Stimulated activated memory B cell treated with anti-CD40 and anti-IgM and Interleukin-4, amounts not matched to agents 10 μg/mL and 1 μg/mL and 100 μg/mL, for 72 hours (primary cell): ENCODE measurements at regions not wholly inside any gene's neighbourhood (a gene's known extent, or its start where the extent isn't known, plus 50 kb on each side); places are given as distances from the start of the nearest gene placed in this dataset.
"Not testable (repeated sequence)": the region's sequence is repeated elsewhere in the genome, so short reads cannot be mapped to it uniquely, and the experiment has no call there.

ENCODE experiments used
- ATAC-seq: fragments of 150-1000 bp; cut with Tn5 transposase; 2 replicates; pipeline ENCODE4 v1.10.0; 2021
- H3K27ac Mint-ChIP-seq: one replicate; pipeline ENCODE4 v1.8.0; 2022; ENCODE audit warnings: mild to moderate bottlenecking, mixed read lengths
- H3K27me3 Mint-ChIP-seq: one replicate; pipeline ENCODE4 v1.8.0; 2022; ENCODE audit warnings: mixed read lengths
- H3K36me3 Mint-ChIP-seq: one replicate; pipeline ENCODE4 v1.8.0; 2022; ENCODE audit warnings: mixed read lengths
- H3K4me1 Mint-ChIP-seq: one replicate; pipeline ENCODE4 v1.8.0; 2022; ENCODE audit warnings: mixed read lengths
- H3K4me3 Mint-ChIP-seq: one replicate; pipeline ENCODE4 v1.8.0; 2022; ENCODE audit warnings: mild to moderate bottlenecking, moderate library complexity, mixed read lengths
- H3K9me3 Mint-ChIP-seq: one replicate; pipeline ENCODE4 v1.8.0; 2022; ENCODE audit warnings: mixed read lengths

DNA sequence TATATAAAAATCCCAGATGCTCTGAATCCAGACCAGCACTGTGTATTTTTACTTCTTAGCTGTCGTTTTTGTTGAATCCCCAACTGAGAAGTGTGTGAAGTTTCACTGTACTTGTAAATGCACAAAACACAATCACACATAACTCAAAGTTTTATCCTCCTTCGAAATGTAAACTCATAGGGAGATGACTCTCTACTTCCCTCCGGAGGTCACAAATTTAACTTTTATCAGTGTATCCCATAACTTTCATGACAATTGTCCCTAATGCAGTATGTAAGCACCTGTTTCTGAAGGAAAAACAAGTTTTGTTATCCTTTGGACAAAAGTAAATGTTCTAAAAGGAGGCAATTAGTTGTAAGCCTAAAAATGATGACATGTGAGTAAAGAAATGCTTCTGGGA is 665.0 kb upstream of the SLITRK6 start:
- no peak overlapping the region for H3K4me3 Mint-ChIP-seq
- no peak overlapping the region for H3K27ac Mint-ChIP-seq
- no peaks in the 10 kb centered on the region for H3K4me1 Mint-ChIP-seq
- ATAC-seq, result no peak
- H3K27me3 Mint-ChIP-seq, result no peaks in the 10 kb centered on the region
- H3K36me3 Mint-ChIP-seq, result no peaks in the 10 kb centered on the region
- H3K9me3 Mint-ChIP-seq, result peaks cover 3% of the 10 kb centered on the region

DNA sequence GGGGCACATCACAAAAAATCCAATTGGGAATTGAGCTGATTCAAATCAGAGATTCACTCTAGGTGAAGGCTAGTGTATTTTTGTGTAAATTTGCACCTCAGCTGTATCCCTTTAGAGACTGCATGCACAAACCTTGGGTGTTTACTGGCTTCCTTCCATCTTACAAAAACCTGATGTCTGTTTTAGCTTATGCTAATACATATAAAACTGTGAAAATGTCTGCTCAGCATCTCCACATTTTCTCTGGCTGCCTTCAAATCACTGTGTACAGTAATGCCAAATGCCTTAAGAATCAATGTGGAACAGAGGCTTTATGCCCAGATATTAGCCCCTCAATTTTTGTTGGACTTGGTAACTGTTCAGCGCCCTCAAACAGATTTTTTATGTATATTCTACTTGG is 675.8 kb upstream of the SLITRK6 start:
- ATAC-seq, result no peak
- Mint-ChIP-seq H3K4me3 (no peak overlapping the region), H3K27me3 (no peaks in the 10 kb centered on the region), H3K9me3 (peaks cover 5% of the 10 kb centered on the region), H3K36me3 (no peaks in the 10 kb centered on the region), H3K27ac (no peak overlapping the region), H3K4me1 (no peaks in the 10 kb centered on the region)

- H3K4me3 Mint-ChIP-seq, result no peak overlapping the region
- H3K36me3 Mint-ChIP-seq, result no peaks in the 10 kb centered on the region
- no peaks in the 10 kb centered on the region for H3K4me1 Mint-ChIP-seq
- peaks cover 5% of the 10 kb centered on the region for H3K9me3 Mint-ChIP-seq
- H3K27ac Mint-ChIP-seq, result no peak overlapping the region
- H3K27me3 Mint-ChIP-seq, result no peaks in the 10 kb centered on the region
- ATAC-seq, result no peak
Observed at GRCh38 chr13:86476656-86477055, 677.4 kb upstream of the SLITRK6 start.

GRCh38 chr13:86486582-86486981 is 687.4 kb upstream of the SLITRK6 start:
- H3K9me3 Mint-ChIP-seq, result peaks cover 7% of the 10 kb centered on the region
- H3K36me3 Mint-ChIP-seq, result no peaks in the 10 kb centered on the region
- no peak overlapping the region for H3K27ac Mint-ChIP-seq
- H3K4me3 Mint-ChIP-seq, result no peak overlapping the region
- no peaks in the 10 kb centered on the region for H3K4me1 Mint-ChIP-seq
- H3K27me3 Mint-ChIP-seq, result no peaks in the 10 kb centered on the region
- no peak for ATAC-seq

- Mint-ChIP-seq H3K36me3 (no peaks in the 10 kb centered on the region), H3K27ac (no peak overlapping the region), H3K4me1 (no peaks in the 10 kb centered on the region), H3K4me3 (no peak overlapping the region), H3K9me3 (no peaks in the 10 kb centered on the region), H3K27me3 (no peaks in the 10 kb centered on the region)
- ATAC-seq, result no peak
Observed at GRCh38 chr13:86491121-86491520, 691.9 kb upstream of the SLITRK6 start.

GRCh38 chr13:86501931-86502330 is 702.7 kb upstream of the SLITRK6 start:
- not testable (repeated sequence) for H3K4me1 Mint-ChIP-seq, H3K4me3 Mint-ChIP-seq, H3K36me3 Mint-ChIP-seq, H3K9me3 Mint-ChIP-seq, H3K27me3 Mint-ChIP-seq, ATAC-seq, H3K27ac Mint-ChIP-seq

DNA sequence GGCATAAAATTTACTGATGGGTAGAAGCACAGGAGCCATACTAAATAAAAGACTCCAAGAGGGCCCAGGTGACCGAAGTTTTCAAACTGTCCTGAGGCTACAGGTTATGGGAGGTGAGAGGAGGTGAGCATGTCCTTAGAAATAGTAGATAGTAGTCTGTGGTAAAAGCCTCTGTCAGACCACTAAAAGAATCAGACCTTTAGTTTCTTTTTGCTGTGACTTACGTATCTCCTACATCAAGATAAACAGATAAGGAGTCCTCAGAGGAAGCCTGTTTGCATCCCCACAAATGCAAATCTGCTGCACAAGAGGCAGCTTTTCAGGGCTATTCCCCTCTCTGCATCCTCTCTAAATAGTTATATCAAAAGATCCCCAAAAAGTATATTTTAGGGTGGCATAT is 711.6 kb upstream of the SLITRK6 start:
- H3K27ac Mint-ChIP-seq, result no peak overlapping the region
- H3K4me1 Mint-ChIP-seq, result no peaks in the 10 kb centered on the region
- peaks cover 7% of the 10 kb centered on the region for H3K9me3 Mint-ChIP-seq
- no peaks in the 10 kb centered on the region for H3K27me3 Mint-ChIP-seq
- no peak overlapping the region for H3K4me3 Mint-ChIP-seq
- H3K36me3 Mint-ChIP-seq, result no peaks in the 10 kb centered on the region
- no peak for ATAC-seq

DNA sequence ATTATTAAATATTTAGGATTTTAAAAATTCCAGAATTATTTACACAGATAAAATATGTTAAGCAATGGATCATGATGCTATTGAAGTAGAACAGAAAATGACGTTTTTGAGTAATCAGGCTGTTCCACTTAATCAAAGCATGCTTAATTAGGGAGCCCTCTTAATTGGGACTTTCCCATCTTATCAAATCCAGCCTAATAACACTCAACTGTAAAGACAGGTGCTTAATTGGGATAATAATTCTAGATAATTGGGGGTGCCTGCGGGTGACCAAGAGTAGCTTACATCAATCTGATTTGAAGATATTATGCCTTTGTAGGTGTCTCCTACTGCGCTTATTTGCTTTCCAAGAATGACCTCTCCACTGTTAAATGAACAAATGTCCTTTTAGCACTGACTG is 742.2 kb upstream of the SLITRK6 start:
- no peaks in the 10 kb centered on the region for H3K4me1 Mint-ChIP-seq
- no peaks in the 10 kb centered on the region for H3K36me3 Mint-ChIP-seq
- no peak overlapping the region for H3K4me3 Mint-ChIP-seq
- H3K9me3 Mint-ChIP-seq, result peaks cover 5% of the 10 kb centered on the region
- no peak for ATAC-seq
- H3K27me3 Mint-ChIP-seq, result no peaks in the 10 kb centered on the region
- no peak overlapping the region for H3K27ac Mint-ChIP-seq

GRCh38 chr13:86554066-86554465 is 754.8 kb upstream of the SLITRK6 start:
- ATAC-seq, result no peak
- no peak overlapping the region for H3K4me3 Mint-ChIP-seq
- H3K27me3 Mint-ChIP-seq, result no peaks in the 10 kb centered on the region

GRCh38 chr13:86559901-86560300 is 760.7 kb upstream of the SLITRK6 start:
- H3K27ac Mint-ChIP-seq, result no peak overlapping the region
- no peaks in the 10 kb centered on the region for H3K4me1 Mint-ChIP-seq
- ATAC-seq, result no peak
- H3K9me3 Mint-ChIP-seq, result peaks cover 2% of the 10 kb centered on the region
- no peaks in the 10 kb centered on the region for H3K27me3 Mint-ChIP-seq
- no peak overlapping the region for H3K4me3 Mint-ChIP-seq
- no peaks in the 10 kb centered on the region for H3K36me3 Mint-ChIP-seq

More at GRCh38 chr13:86554066-86554465, 754.8 kb upstream of the SLITRK6 start:
- Mint-ChIP-seq H3K4me1 (no peaks in the 10 kb centered on the region), H3K36me3 (no peaks in the 10 kb centered on the region), H3K9me3 (peaks cover 8% of the 10 kb centered on the region), H3K27ac (no peak overlapping the region)

- no peak overlapping the region for H3K4me3 Mint-ChIP-seq
- H3K9me3 Mint-ChIP-seq, result peaks cover 7% of the 10 kb centered on the region
- no peak for ATAC-seq
- no peaks in the 10 kb centered on the region for H3K4me1 Mint-ChIP-seq
- no peak overlapping the region for H3K27ac Mint-ChIP-seq
- H3K27me3 Mint-ChIP-seq, result no peaks in the 10 kb centered on the region
- H3K36me3 Mint-ChIP-seq, result no peaks in the 10 kb centered on the region
Observed at GRCh38 chr13:86562866-86563265, 763.6 kb upstream of the SLITRK6 start.

- H3K36me3 Mint-ChIP-seq, result no peaks in the 10 kb centered on the region
- H3K27me3 Mint-ChIP-seq, result no peaks in the 10 kb centered on the region
- H3K4me3 Mint-ChIP-seq, result no peak overlapping the region
Observed at GRCh38 chr13:86563308-86563707, 764.1 kb upstream of the SLITRK6 start.

DNA sequence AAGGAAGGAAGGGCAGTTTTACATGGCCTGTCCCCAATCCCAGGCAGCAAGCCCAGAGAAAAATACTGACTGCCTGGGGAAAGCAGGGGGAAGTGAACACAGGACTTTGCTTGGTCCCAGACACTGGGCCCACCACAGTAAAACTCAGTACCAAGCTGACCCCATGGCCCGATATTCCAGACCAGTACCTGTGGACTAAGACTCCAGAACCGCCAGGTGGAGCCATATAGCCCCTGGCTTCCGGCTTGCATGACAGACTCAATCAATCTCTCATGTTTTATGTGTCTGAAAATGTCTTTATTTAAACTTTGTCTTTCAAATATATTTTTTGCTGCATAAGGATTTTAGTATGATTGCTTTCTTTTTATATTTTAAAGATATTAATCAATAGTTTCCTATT is 767.9 kb upstream of the SLITRK6 start:
- no peak for ATAC-seq
- H3K4me1 Mint-ChIP-seq, result no peaks in the 10 kb centered on the region
- H3K9me3 Mint-ChIP-seq, result peaks cover 8% of the 10 kb centered on the region
- H3K27me3 Mint-ChIP-seq, result no peaks in the 10 kb centered on the region
- no peak overlapping the region for H3K27ac Mint-ChIP-seq
- H3K4me3 Mint-ChIP-seq, result no peak overlapping the region
- H3K36me3 Mint-ChIP-seq, result no peaks in the 10 kb centered on the region

More at GRCh38 chr13:86563308-86563707, 764.1 kb upstream of the SLITRK6 start:
- peaks cover 7% of the 10 kb centered on the region for H3K9me3 Mint-ChIP-seq
- no peak overlapping the region for H3K27ac Mint-ChIP-seq
- no peak for ATAC-seq
- H3K4me1 Mint-ChIP-seq, result no peaks in the 10 kb centered on the region

DNA sequence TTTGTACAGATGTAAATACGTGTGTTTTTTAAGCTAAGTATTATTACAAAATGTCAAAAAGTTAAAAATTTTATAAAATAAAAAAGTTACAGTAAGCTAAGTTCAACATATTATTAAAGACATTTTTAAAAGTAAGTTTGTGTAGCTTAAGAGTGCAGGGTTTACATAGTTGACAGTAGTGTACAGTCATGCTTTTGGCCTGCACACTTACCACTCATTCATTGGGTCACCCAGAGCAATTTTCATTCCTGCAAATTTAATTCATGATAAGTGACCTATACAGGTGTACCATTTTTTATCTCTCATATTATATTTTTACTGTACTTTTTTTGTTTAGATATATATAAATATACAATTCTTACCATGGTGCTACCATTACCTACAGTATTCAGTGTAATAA is 769.9 kb upstream of the SLITRK6 start:
- H3K36me3 Mint-ChIP-seq, result no peaks in the 10 kb centered on the region
- H3K27me3 Mint-ChIP-seq, result no peaks in the 10 kb centered on the region
- no peak for ATAC-seq
- peaks cover 11% of the 10 kb centered on the region for H3K9me3 Mint-ChIP-seq
- H3K4me1 Mint-ChIP-seq, result no peaks in the 10 kb centered on the region
- no peak overlapping the region for H3K4me3 Mint-ChIP-seq
- no peak overlapping the region for H3K27ac Mint-ChIP-seq

DNA sequence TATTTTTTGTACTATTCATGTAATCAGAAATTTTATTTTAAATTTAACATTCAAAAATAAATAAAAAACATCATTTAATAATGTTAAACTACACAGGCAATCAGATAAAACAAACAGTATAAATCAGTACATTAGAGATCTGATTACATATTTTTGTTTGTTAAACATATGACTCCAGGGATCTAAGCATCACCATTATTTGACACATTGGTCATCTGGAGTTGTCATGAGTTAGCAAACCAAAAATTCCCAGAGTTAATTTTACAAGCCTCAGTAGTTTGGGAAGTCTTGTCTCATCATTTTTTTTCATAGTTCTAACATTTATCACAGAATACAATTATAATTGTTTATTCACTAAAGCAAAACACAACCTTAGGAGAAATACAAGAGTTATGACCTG is 770.8 kb upstream of the SLITRK6 start:
- Mint-ChIP-seq H3K4me1 (no peaks in the 10 kb centered on the region), H3K36me3 (no peaks in the 10 kb centered on the region), H3K27me3 (no peaks in the 10 kb centered on the region), H3K9me3 (peaks cover 14% of the 10 kb centered on the region), H3K4me3 (no peak overlapping the region), H3K27ac (no peak overlapping the region)
- ATAC-seq, result no peak

DNA sequence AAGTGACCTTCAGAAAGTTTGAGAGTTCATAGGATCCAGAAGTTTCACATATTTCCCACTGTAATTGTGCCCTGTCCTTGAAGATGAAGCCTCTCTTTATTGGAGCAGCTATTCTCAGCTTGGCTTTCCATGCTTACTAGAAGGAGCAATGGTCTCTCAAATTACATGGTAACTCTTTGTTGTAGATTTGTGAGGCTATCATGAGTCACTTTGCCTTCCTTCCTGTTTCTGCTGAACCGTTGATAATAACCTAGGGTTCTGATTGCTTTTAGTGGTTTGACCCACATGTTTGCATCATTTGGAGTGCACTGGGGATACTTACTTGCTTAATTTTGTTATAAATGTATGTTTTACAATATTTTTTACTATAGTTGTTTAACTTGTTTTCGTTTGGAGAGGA is 772.9 kb upstream of the SLITRK6 start:
- no peak for ATAC-seq
- Mint-ChIP-seq H3K4me3 (no peak overlapping the region), H3K27ac (no peak overlapping the region), H3K9me3 (peaks cover 14% of the 10 kb centered on the region), H3K4me1 (no peaks in the 10 kb centered on the region), H3K27me3 (no peaks in the 10 kb centered on the region), H3K36me3 (no peaks in the 10 kb centered on the region)

GRCh38 chr13:86579662-86580061 is 780.4 kb upstream of the SLITRK6 start:
- Mint-ChIP-seq H3K27me3 (no peaks in the 10 kb centered on the region), H3K4me1 (no peaks in the 10 kb centered on the region), H3K9me3 (peaks cover 5% of the 10 kb centered on the region), H3K36me3 (no peaks in the 10 kb centered on the region), H3K27ac (no peak overlapping the region), H3K4me3 (no peak overlapping the region)
- no peak for ATAC-seq
